K562 (cell line): ENCODE measurements at regions not wholly inside any gene's neighbourhood (a gene's known extent, or its start where the extent isn't known, plus 50 kb on each side); places are given as distances from the start of the nearest gene placed in this dataset.
A peak's percentile ranks its signal among the peaks of the same experiment; 100 is the strongest.

Experiments used
- ATAC-seq: fragments of 200-7000 bp; cut with Tn5 transposase; 3 replicates; pipeline ENCODE4 v1.9.1; 2020; ENCODE audit warnings: moderate library complexity
- BruUV-seq: library from RNA; stranded (reverse); fragments of 400-500 nt; replicated peaks from 2 replicates; lab custom pipeline; 2021; lab: Mats Ljungman, UMichigan
- CTCF ChIA-PET: fragments of 300-600 bp; formaldehyde crosslinking; extraction: SDS; loops from one replicate; lab custom pipeline; 2021; ENCODE audit warnings: low intra/inter-chr PET ratio; lab: Yijun Ruan, JAX
- POLR2A ChIA-PET: fragments of 300-600, 350-650 bp; sonication (Branson Sonifier 250); formaldehyde crosslinking; extraction: SDS; loops from one replicate; lab custom pipeline; 2021; ENCODE audit warnings: antibody characterized with exemption, inconsistent platforms; lab: Yijun Ruan, JAX
- DNase-seq, 4 experiments: peaks; one replicate each; pipeline versions ENCODE4 v3.0.0 to v3.0.0-alpha.2; 2011 to 2018; ENCODE audit warnings: low spot score in 3 of 4, mixed read lengths in 3 of 4; ENCODE audit errors: extremely low read depth in 1 of 4
- FAIRE-seq: peaks from 2 replicates; lab custom pipeline; 2011; peaks lifted over from hg19 to GRCh38; lab: Jason Lieb, UNC
- H2AFZ ChIP-seq: 2 replicates; pipeline ENCODE4 v1.6.0; 2011; ENCODE audit warnings: low read depth, low read length, control low read depth, inconsistent platforms
- H3K27ac ChIP-seq: fragments of 200-600 bp; 3 replicates; pipeline ENCODE4 v1.8.0; 2011; ENCODE audit warnings: low read depth, mild to moderate bottlenecking, control low read depth, inconsistent platforms, low read length, moderate library complexity, mixed read lengths; ENCODE audit errors: extremely low read depth
- H3K27me3 ChIP-seq, 2 experiments: fragments of 300-600 bp in 1 of 2; 2 replicates in 1 of 2; 3 replicates in 1 of 2; pipeline versions ENCODE4 v1.6.0 to v1.8.0; 2011; ENCODE audit warnings: inconsistent platforms in 2 of 2, low read length in 2 of 2, mild to moderate bottlenecking in 1 of 2, mixed read lengths in 1 of 2, moderate library complexity in 1 of 2; ENCODE audit not compliant: control insufficient read depth in 2 of 2, insufficient read depth in 2 of 2
- H3K36me3 ChIP-seq: fragments of 300-600 bp; 3 replicates; pipeline ENCODE4 v1.8.0; 2011; ENCODE audit warnings: mild to moderate bottlenecking, low read length, inconsistent platforms; ENCODE audit not compliant: control insufficient read depth, insufficient read depth
- H3K4me1 ChIP-seq, 2 experiments: fragments of 200-600 bp in 1 of 2; replicated peaks in 1 of 2; 2 replicates in 1 of 2; 3 replicates in 1 of 2; pipeline versions ENCODE4 v1.5.1 to v1.8.0; 2011; ENCODE audit warnings: inconsistent platforms in 2 of 2, low read length in 2 of 2, mild to moderate bottlenecking in 1 of 2, mixed read lengths in 1 of 2, moderate library complexity in 1 of 2; ENCODE audit not compliant: control insufficient read depth in 2 of 2, insufficient read depth in 2 of 2
- H3K4me2 ChIP-seq: 2 replicates; pipeline ENCODE4 v1.6.1; 2011; ENCODE audit warnings: low read length, control low read depth, inconsistent platforms, mixed read lengths; ENCODE audit not compliant: insufficient read depth
- H3K4me3 ChIP-seq: fragments of 200-600 bp; sonication (generic), shearing (Covaris generic); 2 replicates; pipeline ENCODE4 v1.5.1; 2016; ENCODE audit warnings: control low read depth, inconsistent platforms
- H3K79me2 ChIP-seq: fragments of 200-600 bp; 3 replicates; pipeline ENCODE4 v1.8.0; 2011; ENCODE audit warnings: low read length, inconsistent platforms; ENCODE audit not compliant: control insufficient read depth, insufficient read depth
- H3K9ac ChIP-seq, 2 experiments: 2 replicates each; pipeline versions ENCODE4 v1.6.0 to v1.6.1; 2011; ENCODE audit warnings: low read depth in 2 of 2, low read length in 2 of 2, control low read depth in 1 of 2, inconsistent platforms in 1 of 2, mild to moderate bottlenecking in 1 of 2, mixed read lengths in 1 of 2; ENCODE audit not compliant: insufficient read depth in 1 of 2
- H3K9me1 ChIP-seq: one replicate; pipeline ENCODE4 v1.6.0; 2011; ENCODE audit warnings: inconsistent platforms, mild to moderate bottlenecking, low read length, moderate library complexity; ENCODE audit not compliant: control insufficient read depth, insufficient read depth
- H3K9me3 ChIP-seq: replicated peaks from 2 replicates; pipeline ENCODE4 v1.5.1; 2011; ENCODE audit warnings: low read depth, low read length, inconsistent platforms; ENCODE audit not compliant: control insufficient read depth, insufficient read depth
- H4K20me1 ChIP-seq: replicated peaks from 2 replicates; pipeline ENCODE4 v1.6.1; 2011; ENCODE audit warnings: low read length, inconsistent platforms, mixed read lengths; ENCODE audit not compliant: control insufficient read depth, insufficient read depth
- JUN ChIP-seq, 2 experiments: sonication (generic) in 1 of 2; formaldehyde crosslinking in 1 of 2; IDR thresholded peaks; 2 replicates each; pipeline versions ENCODE4 v1.6.1 to v1.8.0; 2012 to 2022; ENCODE audit warnings: borderline replicate concordance in 2 of 2, mild to moderate bottlenecking in 2 of 2, improper control_type of control experiment in 1 of 2, low read depth in 1 of 2, low read length in 1 of 2, missing genetic modification reagents in 1 of 2
- NRF1 ChIP-seq, 2 experiments: fragments of 450-650 bp; IDR thresholded peaks in 1 of 2; conservative IDR thresholded peaks in 1 of 2; 2 replicates each; pipeline ENCODE4 v1.6.1; 2014; ENCODE audit warnings: mild to moderate bottlenecking in 2 of 2
- SREBF1 ChIP-seq: fragments of 150-350 bp; IDR thresholded peaks from 2 replicates; pipeline ENCODE4 v1.6.1; 2014; ENCODE audit warnings: antibody characterized with exemption, low read depth, low read length, borderline replicate concordance
- ZNF431 ChIP-seq: sonication (generic); formaldehyde crosslinking; IDR thresholded peaks from 2 replicates; pipeline ENCODE4 v1.8.0; 2022; ENCODE audit warnings: mild to moderate bottlenecking, missing genetic modification reagents
- in situ Hi-C: fragments of 300-500 bp; cut with MboI; formaldehyde crosslinking; loops from 4 replicates; pipeline ENCODE4 v1.15.0; 2018; ENCODE audit warnings: inconsistent platforms, mixed read lengths
- intact Hi-C: fragments of 100-400 bp; cut with micrococcal nuclease; formaldehyde crosslinking; loops from 2 replicates; pipeline ENCODE4 v1.14.2; 2022
- TF ChIP-seq, protein P1 (sequence below), 2 experiments: fragments of 450-650 bp in 1 of 2; sonication (generic) in 1 of 2; formaldehyde crosslinking in 1 of 2; IDR thresholded peaks; 2 replicates each; pipeline versions ENCODE4 v1.7.1 to v1.9.0; 2016 to 2022; ENCODE audit warnings: inconsistent platforms in 1 of 2, mild to moderate bottlenecking in 1 of 2, missing genetic modification reagents in 1 of 2

GRCh38 chr12:89073659-89074058, 278.6 kb downstream of the DUSP6 start:
- no peak for DNase-seq
- in situ Hi-C loops = no loop called here
- no peak for FAIRE-seq
- Histone ChIP-seq H3K27ac (no peak overlapping the region), H3K9me1 (no peaks in the 10 kb centered on the region), H3K36me3 (no peaks in the 10 kb centered on the region), H3K9me3 (no peaks in the 10 kb centered on the region), H3K27me3 (no peaks in the 10 kb centered on the region), H3K4me1 (no peaks in the 10 kb centered on the region), H3K4me3 (no peak overlapping the region), H3K79me2 (no peaks in the 10 kb centered on the region), H2AFZ (no peak overlapping the region), H3K9ac (no peak overlapping the region), H4K20me1 (no peaks in the 10 kb centered on the region), H3K4me2 (no peak overlapping the region)
- BruUV-seq = no TSS peak
- no peak for ATAC-seq
- POLR2A ChIA-PET = interaction anchor here (0.6 kb wide), 1 partner anchor 739 kb away, joined by 3 read pairs; no protein-coding TSS in a partner anchor
- TF ChIP-seq NRF1 (conservative IDR thresholded peaks at IDR 0.05 in 1 of 2, IDR thresholded peaks at IDR 0.05 in 1 of 2) (no peak), JUN (IDR thresholded peaks at IDR 0.05; ENCODE audit: borderline replicate concordance, low read depth, low read length) (no peak), JUN (CRISPR knock-in tag; IDR thresholded peaks at IDR 0.05; ENCODE audit: borderline replicate concordance) (no peak), SREBF1 (no peak), ZNF431 (CRISPR knock-in tag) (no peak)
- TF ChIP-seq, protein P1, sequence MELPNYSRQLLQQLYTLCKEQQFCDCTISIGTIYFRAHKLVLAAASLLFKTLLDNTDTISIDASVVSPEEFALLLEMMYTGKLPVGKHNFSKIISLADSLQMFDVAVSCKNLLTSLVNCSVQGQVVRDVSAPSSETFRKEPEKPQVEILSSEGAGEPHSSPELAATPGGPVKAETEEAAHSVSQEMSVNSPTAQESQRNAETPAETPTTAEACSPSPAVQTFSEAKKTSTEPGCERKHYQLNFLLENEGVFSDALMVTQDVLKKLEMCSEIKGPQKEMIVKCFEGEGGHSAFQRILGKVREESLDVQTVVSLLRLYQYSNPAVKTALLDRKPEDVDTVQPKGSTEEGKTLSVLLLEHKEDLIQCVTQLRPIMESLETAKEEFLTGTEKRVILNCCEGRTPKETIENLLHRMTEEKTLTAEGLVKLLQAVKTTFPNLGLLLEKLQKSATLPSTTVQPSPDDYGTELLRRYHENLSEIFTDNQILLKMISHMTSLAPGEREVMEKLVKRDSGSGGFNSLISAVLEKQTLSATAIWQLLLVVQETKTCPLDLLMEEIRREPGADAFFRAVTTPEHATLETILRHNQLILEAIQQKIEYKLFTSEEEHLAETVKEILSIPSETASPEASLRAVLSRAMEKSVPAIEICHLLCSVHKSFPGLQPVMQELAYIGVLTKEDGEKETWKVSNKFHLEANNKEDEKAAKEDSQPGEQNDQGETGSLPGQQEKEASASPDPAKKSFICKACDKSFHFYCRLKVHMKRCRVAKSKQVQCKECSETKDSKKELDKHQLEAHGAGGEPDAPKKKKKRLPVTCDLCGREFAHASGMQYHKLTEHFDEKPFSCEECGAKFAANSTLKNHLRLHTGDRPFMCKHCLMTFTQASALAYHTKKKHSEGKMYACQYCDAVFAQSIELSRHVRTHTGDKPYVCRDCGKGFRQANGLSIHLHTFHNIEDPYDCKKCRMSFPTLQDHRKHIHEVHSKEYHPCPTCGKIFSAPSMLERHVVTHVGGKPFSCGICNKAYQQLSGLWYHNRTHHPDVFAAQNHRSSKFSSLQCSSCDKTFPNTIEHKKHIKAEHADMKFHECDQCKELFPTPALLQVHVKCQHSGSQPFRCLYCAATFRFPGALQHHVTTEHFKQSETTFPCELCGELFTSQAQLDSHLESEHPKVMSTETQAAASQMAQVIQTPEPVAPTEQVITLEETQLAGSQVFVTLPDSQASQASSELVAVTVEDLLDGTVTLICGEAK (IDR thresholded peaks at IDR 0.05) = peak; percentile 76
- TF ChIP-seq, protein P1 (CRISPR knock-in tag; IDR thresholded peaks at IDR 0.05) = peak; percentile 56; the same call in 1 of the 2 replicates
- intact Hi-C loops = no loop called here
- CTCF ChIA-PET = no interaction called here
